GM23338 (cell line): ENCODE measurements at regions not wholly inside any gene's neighbourhood (a gene's known extent, or its start where the extent isn't known, plus 50 kb on each side); places are given as distances from the start of the nearest gene placed in this dataset.

Source experiments
- ATAC-seq: fragments of 200-7000 bp; cut with Tn5 transposase; 3 replicates; pipeline ENCODE4 v1.9.1; 2020
- DNase-seq: peaks from one replicate; pipeline ENCODE4 v3.0.0-alpha.2; 2015; ENCODE audit warnings: low spot score
- H2AFZ ChIP-seq: fragments of 200-600 bp; sonication (generic); 2 replicates; pipeline ENCODE4 v1.8.0; 2016; ENCODE audit warnings: antibody characterized with exemption, mild to moderate bottlenecking, moderate library complexity
- H3F3A ChIP-seq: fragments of 200-600 bp; sonication (generic); replicated peaks from 2 replicates; pipeline ENCODE4 v1.8.0; 2017; ENCODE audit warnings: antibody characterized with exemption, mixed run types, low read depth
- H3K27ac ChIP-seq: fragments of 200-600 bp; sonication (generic); 2 replicates; pipeline ENCODE4 v1.6.1; 2016; ENCODE audit warnings: low read depth
- H3K27me3 ChIP-seq: fragments of 200-600 bp; sonication (generic); 2 replicates; pipeline ENCODE4 v1.8.0; 2016; ENCODE audit warnings: mild to moderate bottlenecking, mixed run types, moderate library complexity; ENCODE audit not compliant: insufficient read depth
- H3K36me3 ChIP-seq: fragments of 200-600 bp; sonication (generic); 2 replicates; pipeline ENCODE4 v1.8.0; 2016; ENCODE audit warnings: mild to moderate bottlenecking; ENCODE audit not compliant: insufficient read depth
- H3K4me1 ChIP-seq: fragments of 200-600 bp; sonication (generic); 2 replicates; pipeline ENCODE4 v1.8.0; 2016; ENCODE audit warnings: mild to moderate bottlenecking, moderate library complexity; ENCODE audit not compliant: insufficient read depth
- H3K4me2 ChIP-seq: fragments of 200-600 bp; sonication (generic); 2 replicates; pipeline ENCODE4 v1.7.1; 2017; ENCODE audit warnings: mixed run types
- H3K4me3 ChIP-seq: fragments of 200-600 bp; sonication (generic); 2 replicates; pipeline ENCODE4 v1.6.1; 2016; ENCODE audit warnings: mixed run types
- H3K79me2 ChIP-seq: fragments of 200-600 bp; sonication (generic); replicated peaks from 2 replicates; pipeline ENCODE4 v1.8.0; 2017; ENCODE audit warnings: mild to moderate bottlenecking; ENCODE audit not compliant: insufficient read depth
- H3K9me2 ChIP-seq: fragments of 200-600 bp; sonication (generic); 2 replicates; pipeline ENCODE4 v1.8.0; 2017; ENCODE audit not compliant: insufficient read depth
- H4K20me1 ChIP-seq: fragments of 200-600 bp; sonication (generic); replicated peaks from 2 replicates; pipeline ENCODE4 v1.8.0; 2017; ENCODE audit warnings: mild to moderate bottlenecking; ENCODE audit not compliant: insufficient read depth
- H3K27ac Mint-ChIP-seq: 2 replicates; pipeline ENCODE4 v1.8.0; 2020; ENCODE audit warnings: inconsistent platforms, mild to moderate bottlenecking, moderate library complexity, mixed read lengths
- H3K27me3 Mint-ChIP-seq: 3 replicates; pipeline ENCODE4 v1.8.0; 2022; ENCODE audit warnings: low read depth, mild to moderate bottlenecking, moderate library complexity, mixed read lengths, inconsistent platforms; ENCODE audit not compliant: insufficient read depth, poor library complexity
- H3K36me3 Mint-ChIP-seq: 3 replicates; pipeline ENCODE4 v1.8.0; 2021; ENCODE audit warnings: low read depth, mild to moderate bottlenecking, inconsistent platforms, moderate library complexity, mixed read lengths
- H3K4me1 Mint-ChIP-seq: 3 replicates; pipeline ENCODE4 v1.8.0; 2020; ENCODE audit warnings: mild to moderate bottlenecking, inconsistent platforms, mixed read lengths
- H3K4me3 Mint-ChIP-seq: 3 replicates; pipeline ENCODE4 v1.8.0; 2021; ENCODE audit warnings: moderate library complexity, mild to moderate bottlenecking, inconsistent platforms, mixed read lengths
- H3K9me3 Mint-ChIP-seq: 3 replicates; pipeline ENCODE4 v1.8.0; 2020; ENCODE audit warnings: moderate library complexity, mild to moderate bottlenecking, inconsistent platforms, mixed read lengths
- CREB1 ChIP-seq: fragments of 250-450 bp; sonication (Bioruptor Pico); IDR thresholded peaks from 2 replicates; pipeline ENCODE4 v1.5.0; 2020; ENCODE audit warnings: low read depth, mild to moderate bottlenecking, moderate library complexity
- EZH2 ChIP-seq: fragments of 200-600 bp; sonication (generic); IDR thresholded peaks from one replicate; pipeline ENCODE4 v1.8.0; 2017; ENCODE audit warnings: antibody characterized with exemption, mild to moderate bottlenecking, low read depth; ENCODE audit not compliant: unreplicated experiment
- EZH2phosphoT487 ChIP-seq: fragments of 200-600 bp; sonication (generic); IDR thresholded peaks from one replicate; pipeline ENCODE4 v1.8.1; 2018; ENCODE audit warnings: antibody characterized with exemption; ENCODE audit not compliant: unreplicated experiment
- JUNB ChIP-seq: IDR thresholded peaks from one replicate; pipeline ENCODE4 v1.6.1; 2016; ENCODE audit warnings: antibody characterized with exemption; ENCODE audit not compliant: unreplicated experiment
- NANOG ChIP-seq: IDR thresholded peaks from 2 replicates; pipeline ENCODE4 v1.6.1; 2016; ENCODE audit warnings: antibody characterized with exemption, borderline replicate concordance
- POLR2AphosphoS5 ChIP-seq: IDR thresholded peaks from 2 replicates; pipeline ENCODE4 v1.6.1; 2016; ENCODE audit warnings: antibody characterized with exemption, low read depth
- STAT1 ChIP-seq: IDR thresholded peaks from one replicate; pipeline ENCODE4 v1.6.1; 2016; ENCODE audit warnings: antibody characterized with exemption; ENCODE audit not compliant: unreplicated experiment
- ZNF114 ChIP-seq: fragments of 250-450 bp; sonication (Bioruptor Pico); IDR thresholded peaks from 2 replicates; pipeline ENCODE4 v1.5.0; 2020; ENCODE audit warnings: mild to moderate bottlenecking, moderate library complexity
- ZNF331 ChIP-seq: fragments of 250-450 bp; sonication (Bioruptor Pico); IDR thresholded peaks from 2 replicates; pipeline ENCODE4 v1.5.0; 2020; ENCODE audit warnings: low read depth, mild to moderate bottlenecking, moderate library complexity
- TF ChIP-seq, protein P1 (sequence below): IDR thresholded peaks from one replicate; pipeline ENCODE4 v1.6.1; 2018; ENCODE audit warnings: antibody characterized with exemption; ENCODE audit not compliant: unreplicated experiment
- TF ChIP-seq, protein P2 (sequence below): IDR thresholded peaks from 2 replicates; pipeline ENCODE4 v1.6.1; 2016; ENCODE audit warnings: antibody characterized with exemption
- TF ChIP-seq, protein P3 (sequence below), 2 experiments: fragments of 200-600 bp in 1 of 2; sonication (generic) in 1 of 2; conservative IDR thresholded peaks; 2 replicates each; pipeline versions ENCODE4 v1.5.1 to v1.6.1; 2016 to 2017; ENCODE audit warnings: antibody characterized with exemption in 2 of 2, low read depth in 2 of 2, mild to moderate bottlenecking in 2 of 2, moderate library complexity in 1 of 2
- TF ChIP-seq, protein P4 (sequence below): fragments of 250-450 bp; sonication (Bioruptor Pico); IDR thresholded peaks from 2 replicates; pipeline ENCODE4 v1.5.0; 2020; ENCODE audit warnings: mild to moderate bottlenecking, moderate library complexity

DNA sequence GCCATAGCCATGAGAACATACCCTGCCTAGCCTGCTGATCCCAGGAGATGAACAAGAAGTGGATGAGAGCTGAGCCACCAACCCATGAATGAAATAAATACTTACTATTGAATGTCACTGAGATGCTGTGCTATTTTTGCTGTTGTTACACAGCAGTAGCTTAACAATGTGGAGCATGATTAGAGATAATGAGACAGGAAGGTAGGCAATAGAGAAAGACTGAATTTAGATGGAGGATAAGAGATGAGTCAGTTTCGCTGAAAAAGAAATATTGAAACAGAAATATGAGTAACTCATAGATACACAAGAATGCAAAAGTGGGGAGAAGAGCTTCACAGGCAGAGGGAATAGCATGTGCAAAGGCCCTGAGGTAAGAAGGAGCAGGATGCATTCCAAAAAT lies 94.9 kb upstream of the TOP1 start:
- H3K4me1 ChIP-seq = no peaks in the 10 kb centered on the region
- DNase-seq (no peak), ATAC-seq (no peak)
- no peaks in the 10 kb centered on the region for H3F3A ChIP-seq
- no peaks in the 10 kb centered on the region for H3K36me3 ChIP-seq
- no peaks in the 10 kb centered on the region for H3K4me1 Mint-ChIP-seq
- no peaks in the 10 kb centered on the region for H3K9me2 ChIP-seq
- peaks cover 2% of the 10 kb centered on the region; the same call in 2 of the 3 replicates for H3K9me3 Mint-ChIP-seq
- no peaks in the 10 kb centered on the region for H3K79me2 ChIP-seq
- H3K27ac Mint-ChIP-seq = no peak overlapping the region
- H3K27me3 ChIP-seq = no peaks in the 10 kb centered on the region
- H3K4me3 Mint-ChIP-seq = no peak overlapping the region
- H3K27ac ChIP-seq = no peak overlapping the region
- no peak overlapping the region for H2AFZ ChIP-seq
- peaks cover 7% of the 10 kb centered on the region for H3K27me3 Mint-ChIP-seq
- no peaks in the 10 kb centered on the region for H3K36me3 Mint-ChIP-seq
- TF ChIP-seq EZH2phosphoT487 (no peak), EZH2 (no peak), STAT1 (no peak), JUNB (no peak), NANOG (no peak), ZNF331 (CRISPR knock-in tag) (no peak), POLR2AphosphoS5 (no peak), CREB1 (CRISPR knock-in tag) (no peak), ZNF114 (CRISPR knock-in tag) (no peak)
- TF ChIP-seq, protein P1, sequence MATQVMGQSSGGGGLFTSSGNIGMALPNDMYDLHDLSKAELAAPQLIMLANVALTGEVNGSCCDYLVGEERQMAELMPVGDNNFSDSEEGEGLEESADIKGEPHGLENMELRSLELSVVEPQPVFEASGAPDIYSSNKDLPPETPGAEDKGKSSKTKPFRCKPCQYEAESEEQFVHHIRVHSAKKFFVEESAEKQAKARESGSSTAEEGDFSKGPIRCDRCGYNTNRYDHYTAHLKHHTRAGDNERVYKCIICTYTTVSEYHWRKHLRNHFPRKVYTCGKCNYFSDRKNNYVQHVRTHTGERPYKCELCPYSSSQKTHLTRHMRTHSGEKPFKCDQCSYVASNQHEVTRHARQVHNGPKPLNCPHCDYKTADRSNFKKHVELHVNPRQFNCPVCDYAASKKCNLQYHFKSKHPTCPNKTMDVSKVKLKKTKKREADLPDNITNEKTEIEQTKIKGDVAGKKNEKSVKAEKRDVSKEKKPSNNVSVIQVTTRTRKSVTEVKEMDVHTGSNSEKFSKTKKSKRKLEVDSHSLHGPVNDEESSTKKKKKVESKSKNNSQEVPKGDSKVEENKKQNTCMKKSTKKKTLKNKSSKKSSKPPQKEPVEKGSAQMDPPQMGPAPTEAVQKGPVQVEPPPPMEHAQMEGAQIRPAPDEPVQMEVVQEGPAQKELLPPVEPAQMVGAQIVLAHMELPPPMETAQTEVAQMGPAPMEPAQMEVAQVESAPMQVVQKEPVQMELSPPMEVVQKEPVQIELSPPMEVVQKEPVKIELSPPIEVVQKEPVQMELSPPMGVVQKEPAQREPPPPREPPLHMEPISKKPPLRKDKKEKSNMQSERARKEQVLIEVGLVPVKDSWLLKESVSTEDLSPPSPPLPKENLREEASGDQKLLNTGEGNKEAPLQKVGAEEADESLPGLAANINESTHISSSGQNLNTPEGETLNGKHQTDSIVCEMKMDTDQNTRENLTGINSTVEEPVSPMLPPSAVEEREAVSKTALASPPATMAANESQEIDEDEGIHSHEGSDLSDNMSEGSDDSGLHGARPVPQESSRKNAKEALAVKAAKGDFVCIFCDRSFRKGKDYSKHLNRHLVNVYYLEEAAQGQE = no peak
- TF ChIP-seq, protein P2, sequence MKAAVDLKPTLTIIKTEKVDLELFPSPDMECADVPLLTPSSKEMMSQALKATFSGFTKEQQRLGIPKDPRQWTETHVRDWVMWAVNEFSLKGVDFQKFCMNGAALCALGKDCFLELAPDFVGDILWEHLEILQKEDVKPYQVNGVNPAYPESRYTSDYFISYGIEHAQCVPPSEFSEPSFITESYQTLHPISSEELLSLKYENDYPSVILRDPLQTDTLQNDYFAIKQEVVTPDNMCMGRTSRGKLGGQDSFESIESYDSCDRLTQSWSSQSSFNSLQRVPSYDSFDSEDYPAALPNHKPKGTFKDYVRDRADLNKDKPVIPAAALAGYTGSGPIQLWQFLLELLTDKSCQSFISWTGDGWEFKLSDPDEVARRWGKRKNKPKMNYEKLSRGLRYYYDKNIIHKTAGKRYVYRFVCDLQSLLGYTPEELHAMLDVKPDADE = no peak
- TF ChIP-seq, protein P3, sequence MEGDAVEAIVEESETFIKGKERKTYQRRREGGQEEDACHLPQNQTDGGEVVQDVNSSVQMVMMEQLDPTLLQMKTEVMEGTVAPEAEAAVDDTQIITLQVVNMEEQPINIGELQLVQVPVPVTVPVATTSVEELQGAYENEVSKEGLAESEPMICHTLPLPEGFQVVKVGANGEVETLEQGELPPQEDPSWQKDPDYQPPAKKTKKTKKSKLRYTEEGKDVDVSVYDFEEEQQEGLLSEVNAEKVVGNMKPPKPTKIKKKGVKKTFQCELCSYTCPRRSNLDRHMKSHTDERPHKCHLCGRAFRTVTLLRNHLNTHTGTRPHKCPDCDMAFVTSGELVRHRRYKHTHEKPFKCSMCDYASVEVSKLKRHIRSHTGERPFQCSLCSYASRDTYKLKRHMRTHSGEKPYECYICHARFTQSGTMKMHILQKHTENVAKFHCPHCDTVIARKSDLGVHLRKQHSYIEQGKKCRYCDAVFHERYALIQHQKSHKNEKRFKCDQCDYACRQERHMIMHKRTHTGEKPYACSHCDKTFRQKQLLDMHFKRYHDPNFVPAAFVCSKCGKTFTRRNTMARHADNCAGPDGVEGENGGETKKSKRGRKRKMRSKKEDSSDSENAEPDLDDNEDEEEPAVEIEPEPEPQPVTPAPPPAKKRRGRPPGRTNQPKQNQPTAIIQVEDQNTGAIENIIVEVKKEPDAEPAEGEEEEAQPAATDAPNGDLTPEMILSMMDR (conservative IDR thresholded peaks at IDR 0.05; ENCODE audit: low read depth in 2 of 2) = no peak
- TF ChIP-seq, protein P4, sequence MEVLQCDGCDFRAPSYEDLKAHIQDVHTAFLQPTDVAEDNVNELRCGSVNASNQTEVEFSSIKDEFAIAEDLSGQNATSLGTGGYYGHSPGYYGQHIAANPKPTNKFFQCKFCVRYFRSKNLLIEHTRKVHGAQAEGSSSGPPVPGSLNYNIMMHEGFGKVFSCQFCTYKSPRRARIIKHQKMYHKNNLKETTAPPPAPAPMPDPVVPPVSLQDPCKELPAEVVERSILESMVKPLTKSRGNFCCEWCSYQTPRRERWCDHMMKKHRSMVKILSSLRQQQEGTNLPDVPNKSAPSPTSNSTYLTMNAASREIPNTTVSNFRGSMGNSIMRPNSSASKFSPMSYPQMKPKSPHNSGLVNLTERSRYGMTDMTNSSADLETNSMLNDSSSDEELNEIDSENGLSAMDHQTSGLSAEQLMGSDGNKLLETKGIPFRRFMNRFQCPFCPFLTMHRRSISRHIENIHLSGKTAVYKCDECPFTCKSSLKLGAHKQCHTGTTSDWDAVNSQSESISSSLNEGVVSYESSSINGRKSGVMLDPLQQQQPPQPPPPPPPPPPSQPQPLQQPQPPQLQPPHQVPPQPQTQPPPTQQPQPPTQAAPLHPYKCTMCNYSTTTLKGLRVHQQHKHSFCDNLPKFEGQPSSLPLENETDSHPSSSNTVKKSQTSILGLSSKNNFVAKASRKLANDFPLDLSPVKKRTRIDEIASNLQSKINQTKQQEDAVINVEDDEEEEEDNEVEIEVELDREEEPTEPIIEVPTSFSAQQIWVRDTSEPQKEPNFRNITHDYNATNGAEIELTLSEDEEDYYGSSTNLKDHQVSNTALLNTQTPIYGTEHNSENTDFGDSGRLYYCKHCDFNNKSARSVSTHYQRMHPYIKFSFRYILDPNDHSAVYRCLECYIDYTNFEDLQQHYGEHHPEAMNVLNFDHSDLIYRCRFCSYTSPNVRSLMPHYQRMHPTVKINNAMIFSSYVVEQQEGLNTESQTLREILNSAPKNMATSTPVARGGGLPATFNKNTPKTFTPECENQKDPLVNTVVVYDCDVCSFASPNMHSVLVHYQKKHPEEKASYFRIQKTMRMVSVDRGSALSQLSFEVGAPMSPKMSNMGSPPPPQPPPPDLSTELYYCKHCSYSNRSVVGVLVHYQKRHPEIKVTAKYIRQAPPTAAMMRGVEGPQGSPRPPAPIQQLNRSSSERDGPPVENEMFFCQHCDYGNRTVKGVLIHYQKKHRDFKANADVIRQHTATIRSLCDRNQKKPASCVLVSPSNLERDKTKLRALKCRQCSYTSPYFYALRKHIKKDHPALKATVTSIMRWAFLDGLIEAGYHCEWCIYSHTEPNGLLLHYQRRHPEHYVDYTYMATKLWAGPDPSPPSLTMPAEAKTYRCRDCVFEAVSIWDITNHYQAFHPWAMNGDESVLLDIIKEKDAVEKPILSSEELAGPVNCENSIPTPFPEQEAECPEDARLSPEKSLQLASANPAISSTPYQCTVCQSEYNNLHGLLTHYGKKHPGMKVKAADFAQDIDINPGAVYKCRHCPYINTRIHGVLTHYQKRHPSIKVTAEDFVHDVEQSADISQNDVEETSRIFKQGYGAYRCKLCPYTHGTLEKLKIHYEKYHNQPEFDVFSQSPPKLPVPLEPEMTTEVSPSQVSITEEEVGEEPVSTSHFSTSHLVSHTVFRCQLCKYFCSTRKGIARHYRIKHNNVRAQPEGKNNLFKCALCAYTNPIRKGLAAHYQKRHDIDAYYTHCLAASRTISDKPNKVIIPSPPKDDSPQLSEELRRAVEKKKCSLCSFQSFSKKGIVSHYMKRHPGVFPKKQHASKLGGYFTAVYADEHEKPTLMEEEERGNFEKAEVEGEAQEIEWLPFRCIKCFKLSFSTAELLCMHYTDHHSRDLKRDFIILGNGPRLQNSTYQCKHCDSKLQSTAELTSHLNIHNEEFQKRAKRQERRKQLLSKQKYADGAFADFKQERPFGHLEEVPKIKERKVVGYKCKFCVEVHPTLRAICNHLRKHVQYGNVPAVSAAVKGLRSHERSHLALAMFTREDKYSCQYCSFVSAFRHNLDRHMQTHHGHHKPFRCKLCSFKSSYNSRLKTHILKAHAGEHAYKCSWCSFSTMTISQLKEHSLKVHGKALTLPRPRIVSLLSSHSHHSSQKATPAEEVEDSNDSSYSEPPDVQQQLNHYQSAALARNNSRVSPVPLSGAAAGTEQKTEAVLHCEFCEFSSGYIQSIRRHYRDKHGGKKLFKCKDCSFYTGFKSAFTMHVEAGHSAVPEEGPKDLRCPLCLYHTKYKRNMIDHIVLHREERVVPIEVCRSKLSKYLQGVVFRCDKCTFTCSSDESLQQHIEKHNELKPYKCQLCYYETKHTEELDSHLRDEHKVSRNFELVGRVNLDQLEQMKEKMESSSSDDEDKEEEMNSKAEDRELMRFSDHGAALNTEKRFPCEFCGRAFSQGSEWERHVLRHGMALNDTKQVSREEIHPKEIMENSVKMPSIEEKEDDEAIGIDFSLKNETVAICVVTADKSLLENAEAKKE (CRISPR knock-in tag) = no peak
- H4K20me1 ChIP-seq = no peaks in the 10 kb centered on the region
- no peak overlapping the region for H3K4me3 ChIP-seq
- H3K4me2 ChIP-seq = no peak overlapping the region
